ENCODE measurements at regions not wholly inside any gene's neighbourhood (a gene's known extent, or its start where the extent isn't known, plus 50 kb on each side); places are given as distances from the start of the nearest gene placed in this dataset.

GRCh38 chr6:15020119-15020770 lies 225.6 kb upstream of the JARID2 start:
- TF ChIP-seq CHD2 (IDR thresholded peaks at IDR 0.05; ENCODE audit: borderline replicate concordance, low read depth, low read length): no peak
- TF ChIP-seq MYC (IDR thresholded peaks at IDR 0.05; ENCODE audit: insufficient read depth, insufficient read length, insufficient replicate concordance, low read length, severe bottlenecking): no peak
- TF ChIP-seq CHD4 (IDR thresholded peaks at IDR 0.05): no peak
- no peak for TF ChIP-seq ESRRA (IDR thresholded peaks at IDR 0.05; ENCODE audit: low read length)

Data from GM12878 (cell line).